ENCODE measurements at regions not wholly inside any gene's neighbourhood (a gene's known extent, or its start where the extent isn't known, plus 50 kb on each side); places are given as distances from the start of the nearest gene placed in this dataset.

GRCh38 chr1:229180161-229180560, 90.8 kb upstream of the RAB4A start:
- Histone ChIP-seq H3K9me3 (no peaks in the 10 kb centered on the region), H3K4me1 (no peaks in the 10 kb centered on the region), H3K27ac (no peak overlapping the region), H3K4me3 (no peak overlapping the region), H3K36me3 (no peaks in the 10 kb centered on the region), H3K27me3 (no peaks in the 10 kb centered on the region)
- DNase-seq = no peak
- ATAC-seq = no peak
- 88 to 92% (median 89%) methylated on average over 8 of the region's 8 CpGs for WGBS, 4 donors
- intact Hi-C loops (cut with DNase I) = no loop called here
- TF ChIP-seq CTCF (IDR thresholded peaks at IDR 0.05) (no peak), POLR2A (IDR thresholded peaks at IDR 0.05) (no peak)

- Histone ChIP-seq H3K36me3 (no peaks in the 10 kb centered on the region), H3K27me3 (no peaks in the 10 kb centered on the region), H3K9me3 (no peaks in the 10 kb centered on the region), H3K4me1 (peaks cover 0 to 2% (median 0%) of the 10 kb centered on the region in 12 donors), H3K27ac (no peak overlapping the region), H3K4me3 (no peak overlapping the region)
- intact Hi-C loops (cut with DNase I) = no loop called here
- WGBS, 4 donors = 96 to 97% (median 97%) methylated on average over 2 of the region's 2 CpGs
- DNase-seq = no peak
- no peak for ATAC-seq
- TF ChIP-seq CTCF (IDR thresholded peaks at IDR 0.05) (no peak), POLR2A (IDR thresholded peaks at IDR 0.05) (no peak)
Measured at GRCh38 chr1:229181419-229181818, 89.5 kb upstream of the RAB4A start.

- intact Hi-C loops (cut with DNase I) = no loop called here
- H3K27ac ChIP-seq = no peak overlapping the region
- H3K27me3 ChIP-seq = no peaks in the 10 kb centered on the region
- no peaks in the 10 kb centered on the region for H3K36me3 ChIP-seq
- no peak overlapping the region for H3K4me3 ChIP-seq
- ATAC-seq = no peak
- WGBS, 4 donors = 86 to 97% (median 90%) methylated on average over 4 of the region's 4 CpGs
- DNase-seq = no peak
- TF ChIP-seq POLR2A (IDR thresholded peaks at IDR 0.05) (no peak), CTCF (IDR thresholded peaks at IDR 0.05) (no peak)
- no peaks in the 10 kb centered on the region for H3K9me3 ChIP-seq
- H3K4me1 ChIP-seq = peaks cover 0 to 7% (median 0%) of the 10 kb centered on the region in 12 donors
Measured at GRCh38 chr1:229183588-229183987, 87.3 kb upstream of the RAB4A start.

GRCh38 chr1:229184066-229184465, 86.8 kb upstream of the RAB4A start:
- Histone ChIP-seq H3K36me3 (no peaks in the 10 kb centered on the region), H3K9me3 (no peaks in the 10 kb centered on the region), H3K27me3 (no peaks in the 10 kb centered on the region), H3K4me1 (peaks cover 0 to 7% (median 0%) of the 10 kb centered on the region in 12 donors), H3K27ac (no peak overlapping the region), H3K4me3 (no peak overlapping the region)
- WGBS, 4 donors = 43 to 63% (median 59%) methylated on average over 4 of the region's 4 CpGs
- TF ChIP-seq CTCF (IDR thresholded peaks at IDR 0.05) = no peak
- no peak for TF ChIP-seq POLR2A (IDR thresholded peaks at IDR 0.05)
- intact Hi-C loops (cut with DNase I) = no loop called here
- DNase-seq (no peak), ATAC-seq (no peak)
